ENCODE measurements at regions not wholly inside any gene's neighbourhood (a gene's known extent, or its start where the extent isn't known, plus 50 kb on each side); places are given as distances from the start of the nearest gene placed in this dataset.

DNA sequence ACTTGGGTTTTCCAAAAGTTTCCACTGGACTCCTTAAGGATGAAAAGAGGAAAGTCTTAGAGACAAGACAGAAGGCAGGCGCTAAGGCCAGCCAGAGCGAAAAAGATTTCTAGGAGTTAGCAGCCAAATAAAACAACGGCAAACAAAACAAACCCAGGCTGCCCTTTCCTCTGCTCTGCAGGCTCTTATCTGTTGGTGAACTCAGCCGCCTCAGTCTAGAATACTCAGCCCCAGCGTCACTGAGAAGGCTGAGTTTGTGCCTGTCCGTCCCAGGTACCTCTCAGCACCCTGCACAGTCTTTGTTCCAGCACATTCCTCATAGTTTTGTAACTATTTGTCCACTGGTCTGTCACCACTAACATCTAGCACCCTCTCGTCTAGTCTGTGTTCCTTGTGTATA is 75.6 kb upstream of the FAM9C start:
- no peak for DNase-seq (ENCODE audit: extremely low spot score)
- intact Hi-C loops (cut with DNase I) = no loop called here
- 38% methylated on average over 7 of the region's 7 CpGs for WGBS
- H3K4me1 ChIP-seq = peaks cover 9 to 54% (median 30%) of the 10 kb centered on the region in 4 donors
- TF ChIP-seq EP300 (IDR thresholded peaks at IDR 0.05) (no peak), POLR2A (IDR thresholded peaks at IDR 0.05; ENCODE audit: low read depth) (no peak), POLR2AphosphoS5 (IDR thresholded peaks at IDR 0.05) (peak in 1 of 2 donors; percentile 23)
- TF ChIP-seq, protein P1, sequence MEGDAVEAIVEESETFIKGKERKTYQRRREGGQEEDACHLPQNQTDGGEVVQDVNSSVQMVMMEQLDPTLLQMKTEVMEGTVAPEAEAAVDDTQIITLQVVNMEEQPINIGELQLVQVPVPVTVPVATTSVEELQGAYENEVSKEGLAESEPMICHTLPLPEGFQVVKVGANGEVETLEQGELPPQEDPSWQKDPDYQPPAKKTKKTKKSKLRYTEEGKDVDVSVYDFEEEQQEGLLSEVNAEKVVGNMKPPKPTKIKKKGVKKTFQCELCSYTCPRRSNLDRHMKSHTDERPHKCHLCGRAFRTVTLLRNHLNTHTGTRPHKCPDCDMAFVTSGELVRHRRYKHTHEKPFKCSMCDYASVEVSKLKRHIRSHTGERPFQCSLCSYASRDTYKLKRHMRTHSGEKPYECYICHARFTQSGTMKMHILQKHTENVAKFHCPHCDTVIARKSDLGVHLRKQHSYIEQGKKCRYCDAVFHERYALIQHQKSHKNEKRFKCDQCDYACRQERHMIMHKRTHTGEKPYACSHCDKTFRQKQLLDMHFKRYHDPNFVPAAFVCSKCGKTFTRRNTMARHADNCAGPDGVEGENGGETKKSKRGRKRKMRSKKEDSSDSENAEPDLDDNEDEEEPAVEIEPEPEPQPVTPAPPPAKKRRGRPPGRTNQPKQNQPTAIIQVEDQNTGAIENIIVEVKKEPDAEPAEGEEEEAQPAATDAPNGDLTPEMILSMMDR (IDR thresholded peaks at IDR 0.05) = no peak
- peak overlapping the region; percentile 67 to 77 (median 69) for H3K27ac ChIP-seq (replicated peaks in 1 of 4)
- no peaks in the 10 kb centered on the region for H3K27me3 ChIP-seq
- H3K4me3 ChIP-seq = no peak overlapping the region
- no peaks in the 10 kb centered on the region for H3K9me3 ChIP-seq
- no peaks in the 10 kb centered on the region for H3K36me3 ChIP-seq

DNA sequence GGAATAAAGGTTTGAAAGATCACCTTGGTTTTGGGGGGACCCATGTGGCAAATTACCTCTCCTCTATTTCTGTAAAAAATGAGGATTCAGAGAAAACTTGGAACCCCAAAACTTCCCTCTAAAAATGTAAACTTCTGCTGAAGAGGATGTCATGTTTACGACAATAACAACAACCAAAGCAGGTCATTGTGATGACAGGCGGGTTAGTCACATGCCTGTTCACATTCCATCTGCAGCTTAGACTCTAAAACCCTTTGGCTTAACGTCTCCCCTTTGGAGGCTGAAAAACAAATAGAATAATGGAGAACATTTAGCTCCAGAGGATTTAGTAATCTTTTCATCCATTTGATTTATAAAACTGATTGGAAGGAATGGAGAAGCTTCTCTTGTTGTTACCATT is 75.0 kb upstream of the FAM9C start:
- Histone ChIP-seq H3K27ac (replicated peaks in 1 of 4) (peak overlapping the region; percentile 67 to 77 (median 69)), H3K36me3 (no peaks in the 10 kb centered on the region), H3K4me3 (no peak overlapping the region), H3K9me3 (peaks cover 0 to 4% (median 0%) of the 10 kb centered on the region in 4 donors), H3K4me1 (peaks cover 9 to 50% (median 28%) of the 10 kb centered on the region in 4 donors), H3K27me3 (no peaks in the 10 kb centered on the region)
- DNase-seq (ENCODE audit: extremely low spot score) = no peak
- TF ChIP-seq POLR2AphosphoS5 (IDR thresholded peaks at IDR 0.05) = no peak
- no peak for TF ChIP-seq POLR2A (IDR thresholded peaks at IDR 0.05; ENCODE audit: low read depth)
- TF ChIP-seq, protein P1 (IDR thresholded peaks at IDR 0.05) = no peak
- no peak for TF ChIP-seq EP300 (IDR thresholded peaks at IDR 0.05)
- WGBS = 38% methylated on average over 3 of the region's 3 CpGs
- intact Hi-C loops (cut with DNase I) = no loop called here

DNA sequence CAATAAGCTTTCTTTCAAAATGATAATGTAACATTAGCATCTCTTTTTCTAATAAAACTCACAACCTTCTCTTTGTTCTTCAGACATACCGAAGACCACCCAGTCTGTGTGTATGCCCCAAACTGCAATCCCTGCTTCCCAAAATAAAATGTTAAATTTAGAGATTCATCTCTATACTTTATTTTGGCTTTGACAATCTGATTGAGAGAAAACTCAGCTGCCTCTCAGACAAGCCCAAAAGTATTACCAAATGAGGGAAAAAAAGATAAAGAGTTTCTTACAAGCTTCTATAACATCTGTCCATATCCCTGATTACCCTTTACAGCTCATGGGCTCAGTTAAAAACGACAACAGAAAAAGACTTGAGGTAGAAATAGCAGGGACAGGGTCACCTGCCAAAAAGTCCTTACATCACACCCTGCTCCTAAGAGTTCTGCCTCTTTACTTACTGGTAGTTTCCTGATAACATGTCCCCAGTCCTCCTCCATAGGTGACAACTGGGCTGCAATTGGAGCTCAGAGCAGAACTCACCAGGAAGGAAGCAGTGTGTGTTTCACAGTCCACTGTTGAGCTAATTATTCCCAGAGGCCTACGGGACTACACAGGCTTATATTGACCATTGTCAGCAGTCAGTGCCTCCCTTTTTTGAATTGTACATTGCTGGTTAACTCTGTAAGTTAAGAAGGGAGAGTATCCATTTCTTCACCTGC is 70.9 kb upstream of the FAM9C start:
- no peaks in the 10 kb centered on the region for H3K27me3 ChIP-seq
- peaks cover 0 to 4% (median 0%) of the 10 kb centered on the region in 4 donors for H3K9me3 ChIP-seq
- H3K4me1 ChIP-seq = peaks cover 10 to 39% (median 15%) of the 10 kb centered on the region in 4 donors
- no peaks in the 10 kb centered on the region for H3K36me3 ChIP-seq
- H3K4me3 ChIP-seq = no peak overlapping the region
- 55% methylated on average over 3 of the region's 3 CpGs for WGBS
- no peak for DNase-seq (ENCODE audit: extremely low spot score)
- intact Hi-C loops (cut with DNase I) = no loop called here
- H3K27ac ChIP-seq (replicated peaks in 1 of 4) = peak overlapping the region in 2 of 4 donors; percentile 7 to 38
- TF ChIP-seq POLR2A (IDR thresholded peaks at IDR 0.05; ENCODE audit: low read depth) = no peak
- no peak for TF ChIP-seq EP300 (IDR thresholded peaks at IDR 0.05)
- TF ChIP-seq, protein P1 (IDR thresholded peaks at IDR 0.05) = no peak
- TF ChIP-seq POLR2AphosphoS5 (IDR thresholded peaks at IDR 0.05) = no peak

DNA sequence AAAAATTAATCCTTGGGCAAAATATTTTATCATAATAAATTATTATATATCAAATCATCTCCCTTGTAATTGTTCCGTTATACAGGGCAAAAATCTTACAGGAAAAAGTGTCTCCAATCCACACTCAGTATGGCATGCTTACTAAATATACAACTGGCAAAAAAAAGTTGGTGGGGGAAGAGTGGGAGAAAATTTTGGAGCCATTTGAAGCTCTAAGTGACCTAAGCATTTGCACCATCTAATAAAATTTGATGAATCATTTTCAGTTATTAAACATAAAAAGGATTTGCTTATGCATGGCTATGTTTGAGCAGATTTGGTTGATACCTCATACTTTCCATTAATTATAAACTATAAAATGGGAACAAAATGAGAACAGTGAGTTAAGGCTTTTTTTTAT is 68.1 kb upstream of the FAM9C start:
- Histone ChIP-seq H3K27me3 (no peaks in the 10 kb centered on the region), H3K36me3 (no peaks in the 10 kb centered on the region), H3K27ac (replicated peaks in 1 of 4) (peak overlapping the region in 2 of 4 donors; percentile 38 to 68), H3K4me1 (peaks cover 7 to 35% (median 14%) of the 10 kb centered on the region in 4 donors), H3K4me3 (no peak overlapping the region), H3K9me3 (peaks cover 0 to 4% (median 0%) of the 10 kb centered on the region in 4 donors)
- TF ChIP-seq POLR2A (IDR thresholded peaks at IDR 0.05; ENCODE audit: low read depth) = no peak
- TF ChIP-seq EP300 (IDR thresholded peaks at IDR 0.05) = no peak
- TF ChIP-seq POLR2AphosphoS5 (IDR thresholded peaks at IDR 0.05) = no peak
- TF ChIP-seq, protein P1 (IDR thresholded peaks at IDR 0.05) = no peak
- intact Hi-C loops (cut with DNase I) = no loop called here
- 74% methylated on average over 1 of the region's 1 CpG for WGBS
- no peak for DNase-seq (ENCODE audit: extremely low spot score)
